GM12878 (cell line): ENCODE measurements at regions not wholly inside any gene's neighbourhood (a gene's known extent, or its start where the extent isn't known, plus 50 kb on each side); places are given as distances from the start of the nearest gene placed in this dataset.

ENCODE experiments used
- ATAC-seq: fragments of 200-7000 bp; cut with Tn5 transposase; 3 replicates; pipeline ENCODE4 v1.9.1; 2020; ENCODE audit warnings: mild to moderate bottlenecking, moderate library complexity
- BruUV-seq: library from RNA; stranded (reverse); fragments of 400-500 nt; replicated peaks from 2 replicates; lab custom pipeline; 2021; lab: Mats Ljungman, UMichigan
- CTCF ChIA-PET: fragments of 300-600 bp; sonication (Branson Sonifier 250); formaldehyde crosslinking; extraction: SDS; loops from one replicate; lab custom pipeline; 2021; ENCODE audit warnings: inconsistent platforms; lab: Yijun Ruan, JAX
- POLR2A ChIA-PET: fragments of 350-600 bp; formaldehyde crosslinking; extraction: SDS; loops from one replicate; lab custom pipeline; 2021; ENCODE audit warnings: inconsistent platforms; lab: Charles Lee
- RAD21 ChIA-PET: fragments of 300-600 bp; sonication (Branson Sonifier 250); formaldehyde crosslinking; loops from one replicate; lab custom pipeline; 2023; ENCODE audit warnings: antibody characterized with exemption; ENCODE audit not compliant: unreplicated experiment; lab: Charles Lee
- SMC1A ChIA-PET: fragments of 300-600 bp; sonication (Branson Sonifier 250); formaldehyde crosslinking; loops from one replicate; lab custom pipeline; 2023; ENCODE audit not compliant: unreplicated experiment, uncharacterized antibody; lab: Charles Lee
- DNase-seq: peaks from one replicate; pipeline ENCODE4 v3.0.0-alpha.2; 2011; ENCODE audit warnings: low read depth, low spot score
- FAIRE-seq: peaks from 3 replicates; lab custom pipeline; 2011; peaks lifted over from hg19 to GRCh38; lab: Jason Lieb, UNC
- H2AFZ ChIP-seq: 2 replicates; pipeline ENCODE4 v1.6.0; 2011; ENCODE audit warnings: low read depth, low read length, control low read depth; ENCODE audit not compliant: control insufficient read depth
- H3K27ac ChIP-seq: 2 replicates; pipeline ENCODE4 v1.5.1; 2011; ENCODE audit warnings: control low read depth; ENCODE audit not compliant: control insufficient read depth, insufficient read depth
- H3K27me3 ChIP-seq, 2 experiments: replicated peaks in 1 of 2; 2 replicates each; pipeline versions ENCODE4 v1.6.0 to v1.6.1; 2011; ENCODE audit warnings: low read length in 1 of 2; ENCODE audit not compliant: control insufficient read depth in 2 of 2, insufficient read depth in 2 of 2
- H3K36me3 ChIP-seq, 2 experiments: 2 replicates each; pipeline ENCODE4 v1.5.1; 2011; ENCODE audit warnings: low read length in 1 of 2; ENCODE audit not compliant: control insufficient read depth in 2 of 2, insufficient read depth in 2 of 2
- H3K4me1 ChIP-seq: 2 replicates; pipeline ENCODE4 v1.6.1; 2011; ENCODE audit warnings: mild to moderate bottlenecking, low read length, moderate library complexity, mixed read lengths; ENCODE audit not compliant: control insufficient read depth, insufficient read depth
- H3K4me2 ChIP-seq: 2 replicates; pipeline ENCODE4 v1.6.0; 2011; ENCODE audit warnings: control low read depth; ENCODE audit not compliant: control insufficient read depth, insufficient read depth
- H3K4me3 ChIP-seq: fragments of 200-600 bp; sonication (generic); 2 replicates; pipeline ENCODE4 v1.5.1; 2016
- H3K79me2 ChIP-seq: 2 replicates; pipeline ENCODE4 v1.6.0; 2011; ENCODE audit warnings: low read length; ENCODE audit not compliant: control insufficient read depth, insufficient read depth
- H3K9ac ChIP-seq: 2 replicates; pipeline ENCODE4 v1.8.0; 2011; ENCODE audit warnings: low read length, control low read depth, mixed read lengths; ENCODE audit not compliant: control insufficient read depth, insufficient read depth
- H3K9me3 ChIP-seq: replicated peaks from 3 replicates; pipeline ENCODE4 v1.5.1; 2011; ENCODE audit warnings: mild to moderate bottlenecking, low read length; ENCODE audit not compliant: control insufficient read depth, insufficient read depth
- H4K20me1 ChIP-seq: 2 replicates; pipeline ENCODE4 v1.6.0; 2011; ENCODE audit not compliant: control insufficient read depth, insufficient read depth
- BHLHE40 ChIP-seq, 2 experiments: fragments of 450-650 bp in 1 of 2; IDR thresholded peaks; 2 replicates each; pipeline ENCODE4 v1.6.1; 2011 to 2017; ENCODE audit warnings: low read depth in 2 of 2, borderline replicate concordance in 1 of 2, improper control_type of control experiment in 1 of 2, low read length in 1 of 2, mild to moderate bottlenecking in 1 of 2
- BMI1 ChIP-seq: fragments of 450-650 bp; IDR thresholded peaks from 2 replicates; pipeline ENCODE4 v1.6.1; 2016; ENCODE audit warnings: mild to moderate bottlenecking, moderate library complexity, borderline replicate concordance
- ETV6 ChIP-seq, 2 experiments: fragments of 450-650 bp in 1 of 2; IDR thresholded peaks in 1 of 2; conservative IDR thresholded peaks in 1 of 2; 2 replicates each; pipeline ENCODE4 v1.6.1; 2014; ENCODE audit warnings: antibody characterized with exemption in 1 of 2, borderline replicate concordance in 1 of 2, low read depth in 1 of 2, mild to moderate bottlenecking in 1 of 2, moderate library complexity in 1 of 2
- MLLT1 ChIP-seq: fragments of 450-650 bp; IDR thresholded peaks from 2 replicates; pipeline ENCODE4 v1.6.1; 2016; ENCODE audit warnings: mild to moderate bottlenecking
- NBN ChIP-seq: fragments of 450-650 bp; IDR thresholded peaks from 2 replicates; pipeline ENCODE4 v1.6.1; 2016
- TCF12 ChIP-seq: IDR thresholded peaks from 2 replicates; pipeline ENCODE4 v1.6.1; 2011; ENCODE audit warnings: low read depth, mild to moderate bottlenecking, low read length
- ZBTB4 ChIP-seq: fragments of 450-650 bp; formaldehyde crosslinking; IDR thresholded peaks from 2 replicates; pipeline ENCODE4 v1.4.0; 2022; ENCODE audit warnings: mild to moderate bottlenecking, moderate library complexity
- ZNF24 ChIP-seq: fragments of 450-650 bp; IDR thresholded peaks from 2 replicates; pipeline ENCODE4 v1.6.1; 2017; ENCODE audit warnings: antibody characterized with exemption, mild to moderate bottlenecking
- ZNF384 ChIP-seq: IDR thresholded peaks from 2 replicates; pipeline ENCODE4 v1.6.1; 2012; ENCODE audit warnings: low read depth, mild to moderate bottlenecking, low read length, improper control_type of control experiment, borderline replicate concordance
- WGBS: methylation state at CpG from one replicate; pipeline ENCODE4 v1.1.6; 2016; ENCODE audit warnings: low lambda C conversion rate; ENCODE audit not compliant: insufficient replicate concordance, insufficient coverage; ENCODE audit errors: missing lambda C conversion rate; 5-methylcytosine and 5-hydroxymethylcytosine counted together
- in situ Hi-C: fragments of 300-500 bp; cut with MboI; formaldehyde crosslinking; loops from 9 replicates; pipeline ENCODE4 v1.14.3; 2018; ENCODE audit warnings: mixed read lengths
- intact Hi-C: fragments of 100-400 bp; cut with micrococcal nuclease; formaldehyde crosslinking; loops from one replicate; pipeline ENCODE4 v1.14.2; 2022; ENCODE audit not compliant: unreplicated experiment

- intact Hi-C loops: no loop called here
- Histone ChIP-seq H3K27me3 (peaks cover 0 to 5% of the 10 kb centered on the region in 2 experiments; a peak in 3 of 4 replicates), H3K9me3 (no peaks in the 10 kb centered on the region), H3K36me3 (no peaks in the 10 kb centered on the region), H4K20me1 (no peaks in the 10 kb centered on the region), H3K4me3 (no peak overlapping the region), H3K79me2 (no peaks in the 10 kb centered on the region), H3K4me1 (no peaks in the 10 kb centered on the region), H3K27ac (no peak overlapping the region), H3K9ac (no peak overlapping the region), H3K4me2 (no peak overlapping the region), H2AFZ (no peak overlapping the region)
- ATAC-seq (no peak), DNase-seq (no peak), FAIRE-seq (no peak)
- in situ Hi-C loops: no loop called here
- BruUV-seq: no TSS peak
- TF ChIP-seq MLLT1 (no peak), ZNF384 (no peak), ZNF24 (no peak), ETV6 (conservative IDR thresholded peaks at IDR 0.05 in 1 of 2, IDR thresholded peaks at IDR 0.05 in 1 of 2; ENCODE audit: borderline replicate concordance in 1 of 2, low read depth in 1 of 2) (no peak), BMI1 (no peak), BHLHE40 (IDR thresholded peaks at IDR 0.05; ENCODE audit: borderline replicate concordance in 1 of 2, low read depth in 2 of 2, low read length in 1 of 2) (no peak), ZBTB4 (CRISPR knock-in tag) (no peak), NBN (no peak), TCF12 (no peak)
- 18% methylated on average over 14 of the region's 14 CpGs for WGBS
- CTCF ChIA-PET: interaction anchor here (0.7 kb wide), 1 partner anchor 53 kb away, joined by 3 read pairs; no protein-coding TSS in a partner anchor
- RAD21 ChIA-PET: no interaction called here
- SMC1A ChIA-PET: no interaction called here
- POLR2A ChIA-PET: no interaction called here
Observed at GRCh38 chr12:113757221-113758002, 208.7 kb downstream of the RBM19 start.
